Mesenteric fat pad (tissue), 1 donor: ENCODE measurements at regions not wholly inside any gene's neighbourhood (a gene's known extent, or its start where the extent isn't known, plus 50 kb on each side); places are given as distances from the start of the nearest gene placed in this dataset.

Experiments used
- DNase-seq: peaks from one replicate; pipeline ENCODE4 v3.0.0-alpha.2; 2020; ENCODE audit warnings: low spot score
- donor health status: DM: yes; HTN: yes; CAD: no.

DNA sequence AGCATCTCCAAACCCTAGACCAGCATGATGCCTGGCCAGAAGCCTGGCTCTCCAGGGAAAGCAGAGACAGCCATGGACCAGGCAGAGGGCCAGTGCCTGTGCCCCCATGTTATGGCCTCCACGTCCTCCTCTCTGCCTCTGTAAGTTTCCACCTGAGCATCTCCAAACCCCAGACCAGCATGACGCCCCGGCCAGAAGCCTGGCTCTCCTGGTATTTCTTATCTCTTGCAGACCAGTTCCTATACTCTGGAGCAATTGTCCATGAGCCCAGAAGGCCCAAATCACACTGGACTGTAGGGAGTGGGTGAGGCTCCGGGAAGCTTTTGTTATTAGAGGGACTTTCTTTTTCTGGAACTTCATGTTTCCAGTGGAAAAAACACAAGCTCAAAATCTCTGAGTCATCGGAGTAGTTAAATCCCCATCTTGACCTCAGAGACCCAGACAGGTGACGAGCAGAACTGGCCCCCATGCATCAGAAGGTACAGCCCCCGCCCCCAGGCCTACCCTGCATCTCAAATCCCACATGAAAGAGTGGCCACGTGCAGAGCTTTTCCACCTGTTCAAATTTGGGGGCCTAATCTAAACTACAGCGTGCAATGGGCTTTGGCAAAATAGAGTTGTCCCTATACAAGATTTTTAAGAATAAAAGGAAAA lies 110.2 kb upstream of the FOXQ1 start:
- DNase-seq, result no peak

DNA sequence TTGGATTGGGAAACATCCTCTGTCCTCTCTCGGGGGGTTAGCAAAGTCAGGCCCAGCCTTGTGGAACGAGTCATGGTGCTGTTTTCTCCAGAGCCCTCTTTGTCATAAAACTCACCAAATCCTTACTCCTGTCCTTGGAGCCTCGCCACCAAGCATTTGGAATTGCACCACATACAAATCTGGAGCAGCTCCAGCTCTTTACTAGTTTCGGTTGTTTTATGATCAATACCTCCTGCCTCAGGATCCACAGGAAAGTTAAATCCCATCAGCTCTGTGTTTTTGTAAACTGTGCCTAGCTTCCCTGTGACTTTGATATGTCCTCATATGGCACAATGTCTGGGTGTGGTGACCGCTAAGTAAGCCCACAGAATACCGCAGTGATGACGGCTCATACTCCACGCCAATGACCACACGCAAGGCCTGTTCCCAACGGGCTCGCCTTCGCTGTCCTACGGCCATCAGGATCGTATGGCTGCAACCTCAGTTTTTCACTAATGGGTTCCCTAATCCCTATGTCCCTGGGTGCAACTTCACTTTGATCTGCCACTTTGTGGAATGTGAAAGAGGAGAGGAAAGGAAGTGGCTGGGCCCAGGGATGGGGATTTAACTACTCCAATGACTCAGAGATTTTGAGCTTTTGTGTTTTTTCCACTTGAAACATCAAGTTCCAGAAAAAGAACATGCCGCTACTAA lies 111.3 kb upstream of the FOXQ1 start:
- no peak for DNase-seq

DNA sequence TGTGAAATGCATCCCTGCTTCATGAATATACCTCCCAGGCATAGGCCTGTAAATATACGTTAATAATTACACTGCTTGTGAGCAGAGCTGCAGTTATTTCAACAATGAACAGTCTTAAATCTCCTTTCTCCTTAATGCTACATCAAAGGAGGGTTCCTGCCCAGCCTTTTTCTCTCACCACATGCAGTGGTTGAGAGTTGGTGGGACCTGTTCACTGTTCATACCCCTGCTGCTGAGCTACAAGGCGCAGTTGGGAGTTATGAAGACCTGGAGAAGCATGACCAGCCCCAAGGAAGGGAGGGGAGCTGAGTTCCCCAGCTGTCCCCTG lies 111.9 kb upstream of the FOXQ1 start:
- no peak for DNase-seq

DNA sequence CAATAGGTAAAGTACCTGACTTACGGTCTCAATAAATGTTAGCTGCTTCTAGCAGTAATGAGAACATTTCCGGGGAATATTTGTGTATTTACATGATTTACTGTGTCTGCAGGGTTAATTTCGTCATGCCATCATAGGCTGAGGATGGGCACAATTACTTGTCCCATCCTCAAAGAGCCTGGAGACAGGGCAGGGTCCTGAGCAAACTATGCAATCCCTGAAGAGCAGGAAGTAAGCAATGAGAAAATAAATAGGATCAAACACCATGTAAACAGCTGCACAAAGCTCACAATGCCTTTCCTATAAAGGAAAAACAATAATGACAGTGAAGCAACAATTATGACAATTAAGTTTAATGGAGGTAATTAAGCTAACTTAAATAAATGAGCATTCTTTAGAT lies 114.6 kb upstream of the FOXQ1 start:
- no peak for DNase-seq

DNA sequence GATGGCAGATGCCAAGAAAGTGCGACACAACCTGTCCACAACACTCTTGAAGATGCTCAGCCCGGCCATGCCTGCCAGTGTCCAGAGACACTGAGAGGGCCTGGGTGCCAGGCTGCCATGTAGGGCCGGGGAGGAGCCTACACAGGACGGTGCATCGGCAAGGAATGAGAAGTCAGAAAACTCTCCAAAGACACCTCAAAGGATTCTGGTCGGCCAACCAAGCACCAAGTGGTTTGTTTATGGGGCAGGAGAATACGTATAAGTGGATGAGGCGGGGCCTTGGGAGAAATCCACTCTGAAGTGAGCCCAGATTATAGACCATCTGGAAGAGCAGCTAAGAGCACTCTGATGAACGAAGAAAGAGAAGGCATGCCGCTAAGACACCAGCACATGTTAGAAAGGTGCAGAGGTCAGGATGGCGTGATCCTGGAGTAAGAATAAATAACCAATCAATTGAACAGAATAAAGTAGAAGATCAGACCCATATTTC lies 120.7 kb upstream of the FOXQ1 start:
- no peak for DNase-seq

DNA sequence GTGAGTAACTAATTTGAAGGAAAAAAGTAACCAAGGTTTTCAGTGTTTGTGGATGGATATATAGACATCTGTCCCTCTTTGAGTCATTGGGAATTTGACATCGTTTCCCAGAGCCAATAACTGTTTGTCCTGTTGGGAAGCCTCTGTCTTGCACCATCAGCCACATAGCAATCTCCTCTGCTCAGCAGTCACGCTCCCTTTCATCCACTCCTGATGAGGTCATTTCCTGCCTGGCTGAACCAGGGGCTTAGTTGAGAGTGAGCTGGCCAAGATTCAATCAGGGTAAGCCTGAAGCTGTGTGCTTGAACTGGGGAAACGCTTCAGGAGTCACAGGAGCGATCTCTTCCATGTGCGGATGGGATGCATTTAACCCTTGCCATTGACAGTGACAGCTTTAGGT lies 121.5 kb upstream of the FOXQ1 start:
- DNase-seq, result no peak

DNA sequence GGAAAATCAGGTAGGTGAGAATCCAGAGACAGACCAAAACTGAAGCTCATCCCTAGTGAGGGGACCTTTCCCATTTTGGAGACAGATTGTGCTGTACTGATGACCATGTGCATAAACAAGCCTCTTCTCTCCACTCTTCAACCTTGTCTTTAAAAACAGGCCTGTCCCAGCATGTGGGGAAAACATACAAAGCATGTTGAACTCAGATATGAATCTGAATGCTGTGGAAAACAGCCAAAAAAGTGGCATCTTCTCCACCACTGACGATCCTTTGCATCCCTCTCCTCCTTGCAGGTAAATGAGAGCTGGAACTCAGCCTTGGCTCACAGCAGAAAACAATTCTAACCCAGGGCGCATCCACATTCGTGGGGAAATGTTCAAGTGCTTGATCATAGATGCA lies 123.7 kb upstream of the FOXQ1 start:
- DNase-seq, result no peak

DNA sequence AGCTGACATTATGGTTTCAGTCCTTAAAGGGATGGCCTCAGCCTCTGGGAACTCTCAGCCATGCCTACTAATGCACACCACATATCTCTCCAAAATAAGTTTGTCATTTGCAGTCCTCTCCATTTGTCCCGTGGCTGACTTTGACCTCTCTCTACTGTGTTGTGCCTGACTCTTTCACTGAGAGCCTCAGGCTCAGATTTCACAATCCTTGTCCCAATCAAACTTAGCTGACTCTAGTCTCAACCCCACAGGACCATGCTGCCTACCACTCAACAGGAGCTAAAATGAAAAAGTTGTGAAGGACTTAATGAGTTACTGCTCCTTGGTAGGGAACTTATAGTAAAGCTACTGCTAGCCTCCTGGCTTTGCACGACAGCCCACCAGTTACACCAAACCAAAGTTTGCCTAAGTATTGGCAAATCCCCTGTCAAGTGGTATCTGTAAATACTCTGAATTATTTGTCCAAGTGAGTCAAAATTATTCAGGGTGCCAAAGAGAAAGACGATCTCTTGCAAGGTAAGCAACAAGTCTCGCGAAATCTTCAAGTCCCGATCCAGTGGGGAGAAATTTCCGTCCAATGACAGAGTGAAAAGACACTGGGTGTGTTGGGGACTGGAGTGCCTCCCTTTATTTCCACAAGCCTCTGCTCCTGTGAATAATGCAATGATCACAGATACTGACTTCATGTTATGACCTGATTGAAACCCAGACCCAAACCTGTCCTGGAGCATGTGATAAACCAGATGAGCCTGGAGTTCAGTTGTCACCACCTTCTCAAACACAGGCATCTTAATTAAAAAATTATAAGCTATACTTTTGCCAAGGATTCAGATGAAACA lies 124.4 kb upstream of the FOXQ1 start:
- DNase-seq, result no peak

DNA sequence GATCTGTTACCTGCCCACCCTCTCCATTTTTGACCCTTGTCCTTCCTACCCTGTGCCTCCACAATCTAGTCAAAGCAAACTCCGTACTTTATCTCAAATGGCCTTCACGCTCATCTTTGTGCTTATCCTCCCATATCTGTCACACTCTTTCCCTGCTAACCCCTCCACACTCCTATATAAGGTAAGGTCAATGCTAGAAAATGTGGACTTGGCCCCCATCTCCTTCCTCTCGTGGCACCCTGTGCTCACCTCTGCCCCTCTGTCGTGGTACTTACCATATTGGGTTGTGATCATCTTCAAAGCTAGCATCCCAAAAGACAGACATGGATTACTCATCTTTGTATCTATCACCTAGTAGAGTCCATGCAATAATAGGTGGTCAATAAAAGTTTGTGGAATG lies 127.6 kb upstream of the FOXQ1 start:
- no peak for DNase-seq

DNA sequence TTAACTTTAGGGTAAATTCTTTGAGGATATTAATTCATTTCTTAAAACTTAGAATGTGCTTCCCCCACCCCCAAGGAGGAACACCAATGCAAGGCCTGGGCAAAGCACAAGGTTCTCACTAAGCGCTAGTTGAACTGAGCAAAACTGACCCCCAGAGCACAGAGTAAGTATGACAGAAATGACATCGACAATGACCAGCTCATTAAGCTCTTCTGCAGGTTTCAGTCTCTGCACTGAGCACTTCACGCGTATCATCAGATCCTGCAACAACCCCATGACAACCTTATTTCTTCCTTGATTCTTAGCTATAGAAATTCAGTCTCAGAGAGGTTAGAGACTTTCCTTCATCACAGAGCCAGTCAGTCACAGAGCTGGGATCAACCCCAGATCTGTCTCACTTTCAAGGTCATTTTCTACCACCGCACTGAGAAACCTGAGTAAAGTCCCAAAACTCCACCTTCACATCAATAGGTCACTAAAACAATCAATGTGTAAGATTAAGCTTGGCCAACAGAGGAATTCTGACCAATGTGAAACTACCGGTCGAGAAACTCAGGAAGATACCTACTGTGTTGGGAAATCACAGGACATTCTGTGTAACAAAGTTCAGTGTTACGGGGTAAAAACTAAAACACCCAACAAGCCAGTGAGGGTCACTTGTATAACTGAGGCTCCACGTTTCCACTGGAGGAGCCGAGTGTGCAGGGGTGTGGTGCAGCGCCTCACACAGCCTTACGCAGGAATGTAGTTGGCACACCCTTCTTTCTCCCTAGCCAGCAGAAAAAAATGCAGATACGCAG lies 129.0 kb upstream of the FOXQ1 start:
- DNase-seq, result no peak

DNA sequence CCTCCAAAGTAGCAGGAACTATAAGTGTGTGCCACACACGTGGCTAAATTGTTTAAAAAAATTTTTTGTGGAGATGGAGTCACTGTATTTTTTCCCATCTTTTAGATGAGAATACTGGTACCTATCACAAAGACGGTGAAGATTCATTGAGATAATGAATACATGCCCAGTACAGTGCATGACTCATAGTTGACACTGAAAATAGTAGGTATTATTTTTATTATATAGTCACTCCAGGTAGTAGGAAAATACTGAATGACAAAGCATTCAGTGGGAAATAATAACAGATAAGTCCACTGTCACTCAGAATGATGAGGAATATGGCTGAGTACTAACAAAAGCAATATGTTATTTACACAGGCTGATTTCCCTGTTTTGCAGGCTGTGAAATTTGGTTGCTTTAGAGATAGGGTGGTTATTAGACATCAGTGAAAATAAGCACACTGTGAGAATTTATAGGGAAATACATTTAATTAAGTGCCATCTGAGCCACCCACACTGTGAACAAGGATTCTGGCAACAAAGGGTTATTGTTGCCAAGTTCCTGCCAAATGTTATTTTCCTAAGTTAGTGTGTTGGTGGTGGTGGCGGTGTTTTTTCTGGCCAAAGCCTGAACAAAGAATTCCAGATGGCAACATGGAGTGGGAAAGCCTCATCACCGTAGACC lies 129.8 kb upstream of the FOXQ1 start:
- DNase-seq, result no peak

DNA sequence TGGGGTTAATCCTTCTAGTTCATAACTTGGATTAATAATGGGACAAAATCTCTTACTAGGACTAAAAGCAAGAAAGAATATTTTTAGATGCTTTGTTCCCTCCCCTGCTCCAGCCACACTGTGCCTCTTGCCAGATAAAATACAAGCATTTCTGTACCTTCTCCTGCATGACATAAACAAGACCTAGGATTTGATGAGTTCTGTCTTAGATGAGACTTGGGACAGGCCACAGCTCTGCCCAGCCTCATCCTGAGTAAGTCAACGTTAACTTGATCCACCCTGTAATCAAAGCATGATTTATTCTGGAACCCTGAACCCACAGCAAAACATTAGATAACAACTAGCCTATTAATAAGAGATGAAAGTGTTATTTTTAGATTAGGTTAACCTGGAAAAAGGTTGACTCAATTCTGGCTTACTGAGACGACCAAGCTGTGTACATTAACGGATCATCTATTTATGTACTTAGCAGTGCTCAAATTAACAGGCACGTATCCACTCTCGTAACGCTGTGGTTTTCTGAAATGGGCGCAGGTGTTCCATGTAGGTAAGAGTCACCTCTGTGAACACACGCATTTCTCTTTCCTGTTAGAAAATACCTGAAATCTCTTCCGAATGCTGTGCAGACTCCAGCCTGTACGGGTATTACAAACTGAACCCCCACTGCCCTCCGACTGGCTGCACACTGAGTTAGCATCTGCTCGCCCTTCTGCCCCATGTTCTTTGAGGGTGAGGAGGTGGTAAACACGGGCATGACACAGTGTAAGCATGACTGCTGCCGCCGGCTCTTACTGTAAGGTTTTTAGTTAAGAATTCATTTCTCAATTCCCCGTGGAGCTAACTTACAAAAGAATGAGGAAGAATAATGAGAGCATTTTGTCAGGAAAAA lies 132.1 kb upstream of the FOXQ1 start:
- no peak for DNase-seq

DNA sequence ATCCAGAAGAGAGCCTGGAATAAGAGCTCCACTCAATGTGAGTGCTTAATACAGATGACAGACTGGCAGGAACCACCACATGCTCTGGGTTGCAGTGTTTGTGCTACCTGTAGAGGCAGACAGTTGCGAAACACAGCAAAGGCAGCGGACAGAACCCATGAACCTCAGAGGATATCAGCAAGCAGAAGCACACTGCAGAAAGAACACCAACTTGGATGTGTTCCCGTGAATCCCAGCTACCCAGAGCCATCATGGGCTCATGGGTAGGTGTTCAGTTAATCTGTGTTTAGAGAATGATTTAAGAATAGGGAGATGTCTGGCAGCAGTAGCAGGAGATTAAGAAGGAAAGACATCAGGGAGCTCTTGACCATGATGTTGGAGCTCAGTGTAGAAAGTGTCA lies 133.3 kb upstream of the FOXQ1 start:
- DNase-seq, result no peak

DNA sequence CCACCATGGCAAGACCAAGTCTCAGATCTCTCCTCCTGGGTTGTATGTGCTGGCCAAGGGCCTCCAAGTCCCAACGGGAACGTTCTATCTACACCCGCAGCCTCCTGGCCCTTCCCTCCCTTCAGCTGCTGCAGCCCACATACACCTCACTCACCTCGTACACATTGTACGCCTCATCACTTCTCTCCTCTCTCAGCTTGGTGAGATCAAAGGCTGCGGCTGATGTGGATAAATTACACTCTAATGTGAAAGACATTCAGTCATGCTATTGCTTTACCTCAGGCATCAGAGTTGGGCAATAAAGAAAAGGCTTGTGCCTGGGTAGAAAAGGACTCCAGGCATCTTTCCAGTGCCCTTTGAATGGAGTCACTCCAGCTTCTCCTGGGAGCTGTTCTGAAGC lies 135.3 kb upstream of the FOXQ1 start:
- no peak for DNase-seq

DNA sequence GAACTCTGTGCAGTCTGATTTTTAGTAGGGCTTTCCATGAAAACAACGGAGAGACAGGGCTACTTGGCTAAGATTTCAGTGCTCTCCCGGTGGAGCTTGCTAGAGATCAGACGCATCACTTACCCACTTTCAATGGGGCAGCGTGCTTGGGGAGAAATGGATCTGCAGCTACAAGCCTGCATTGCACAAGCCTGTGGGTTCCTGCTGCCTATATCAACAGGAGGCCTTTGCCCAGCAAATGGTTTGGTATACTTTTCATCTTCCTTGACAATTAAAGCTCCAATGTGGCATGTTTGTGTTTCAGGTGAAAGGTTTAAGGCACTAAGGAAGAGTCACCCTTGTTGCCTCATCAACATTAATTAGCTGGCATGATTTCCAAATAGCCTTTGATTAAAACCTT lies 136.0 kb upstream of the FOXQ1 start:
- DNase-seq, result no peak

DNA sequence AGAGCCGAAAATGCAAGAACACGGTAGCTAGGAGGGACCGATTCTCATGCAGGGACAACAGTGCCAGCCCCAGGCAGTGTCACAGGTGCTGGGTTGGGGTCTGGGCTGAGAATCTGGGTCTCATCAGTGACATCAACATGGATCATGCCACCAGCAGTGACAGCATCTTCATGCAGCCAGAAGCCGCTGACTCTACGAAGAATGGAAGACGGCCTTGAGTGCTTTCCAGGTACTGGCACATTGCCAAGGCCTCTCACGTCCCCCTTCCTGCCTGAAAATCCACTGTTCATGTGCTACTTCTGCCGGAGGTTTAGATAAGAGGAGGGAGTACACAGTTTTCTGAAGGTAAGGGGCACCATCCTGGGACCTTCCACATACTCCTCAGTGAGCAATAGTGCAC lies 141.1 kb upstream of the FOXQ1 start:
- no peak for DNase-seq

DNA sequence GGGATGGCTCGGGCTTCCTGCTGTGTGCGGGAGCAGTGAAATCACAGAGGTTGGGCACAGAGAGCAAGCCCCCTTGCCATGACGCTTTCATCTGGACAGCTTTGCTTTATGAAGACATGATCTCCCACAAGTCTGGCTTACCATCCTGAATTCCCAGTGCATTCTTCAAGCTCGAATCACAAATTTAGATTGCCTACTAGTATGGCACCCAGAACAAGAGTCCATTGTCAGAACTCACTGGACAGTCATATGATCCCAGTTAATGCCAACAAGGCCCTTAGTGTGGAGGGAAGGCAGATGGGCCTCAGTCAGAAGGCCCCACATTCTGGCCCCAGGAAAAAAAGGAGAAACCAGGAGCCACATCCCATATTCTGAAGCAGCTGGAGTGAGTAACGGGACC lies 147.3 kb upstream of the FOXQ1 start:
- no peak for DNase-seq

DNA sequence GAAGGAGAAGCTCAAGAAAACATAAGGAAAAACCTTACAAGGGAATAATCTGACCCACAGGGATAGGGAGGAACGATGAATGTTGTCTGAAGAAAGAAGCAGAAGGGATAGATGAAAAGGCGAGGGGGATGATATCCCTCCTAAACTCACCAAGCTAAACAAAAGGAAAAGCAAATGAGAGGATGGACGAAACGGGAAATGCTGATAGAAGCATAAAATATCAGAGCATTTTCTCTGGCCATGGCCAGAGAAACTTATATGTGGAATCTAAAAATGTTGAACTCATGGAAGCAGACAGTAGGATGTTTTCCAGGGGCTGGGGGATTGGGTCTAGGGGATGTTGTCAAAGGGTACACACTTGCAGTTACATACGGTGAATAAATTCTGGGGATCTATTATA lies 148.4 kb upstream of the FOXQ1 start:
- DNase-seq, result no peak

DNA sequence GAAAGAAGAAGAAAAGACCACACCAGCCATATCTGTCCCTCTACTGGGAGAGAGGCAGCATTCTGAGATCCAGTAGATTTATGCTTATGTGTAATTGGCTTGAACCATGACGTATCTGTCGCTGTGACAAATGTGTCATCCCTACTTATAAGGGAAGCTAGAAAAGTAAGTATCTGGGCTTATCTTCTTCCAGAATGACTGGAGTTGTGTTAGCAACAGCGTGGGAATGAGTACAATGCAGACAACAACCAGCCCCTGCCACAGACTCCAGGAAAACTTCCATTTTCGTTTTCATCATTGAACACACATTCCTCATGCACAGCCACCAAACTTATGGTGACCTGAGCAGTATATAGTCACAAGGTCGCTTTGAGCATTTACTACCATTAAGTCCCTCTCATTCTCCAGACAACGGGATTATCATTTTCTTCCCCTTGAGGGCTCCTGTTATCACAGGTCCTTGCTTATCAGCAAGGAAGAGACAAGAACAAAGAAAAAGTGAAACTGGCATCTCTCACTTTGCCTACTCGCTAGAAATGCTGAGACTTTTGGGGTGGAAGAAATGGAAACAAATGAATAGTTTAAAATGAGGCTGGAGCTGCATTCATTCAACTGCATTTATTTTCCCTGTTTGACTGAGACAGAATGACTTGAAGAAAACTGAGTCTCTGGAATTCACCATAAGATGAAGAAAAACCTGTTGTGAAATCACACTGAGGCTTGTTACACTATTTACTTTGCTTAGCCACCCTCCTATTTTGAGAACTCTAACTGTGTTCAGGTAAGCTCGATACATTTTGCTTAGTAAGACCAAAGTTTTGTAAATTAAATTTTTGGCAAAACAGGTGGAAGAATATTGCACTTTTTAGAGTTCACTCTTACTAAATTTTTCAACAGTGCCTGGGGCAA lies 149.3 kb upstream of the FOXQ1 start:
- no peak for DNase-seq
